HL-60/S4 treated with phorbol 12-myristate 13-acetate at 8.2 ng/mL for 4 days and 3 days (cell line): ENCODE measurements at regions not wholly inside any gene's neighbourhood (a gene's known extent, or its start where the extent isn't known, plus 50 kb on each side); places are given as distances from the start of the nearest gene placed in this dataset.

Experiments
- in situ Hi-C: fragments of 300-500 bp; cut with MboI; formaldehyde crosslinking; loops from 2 replicates; pipeline ENCODE4 v1.15.0; 2022; ENCODE audit warnings: low sequenced_read_pairs

- in situ Hi-C loops = no loop called here
Measured at GRCh38 chr9:119544492-119544891, 175.3 kb upstream of the BRINP1 start.

- in situ Hi-C loops = no loop called here
Measured at GRCh38 chr9:119537138-119537537, 167.9 kb upstream of the BRINP1 start.

- in situ Hi-C loops = no loop called here
Measured at GRCh38 chr9:119533504-119533903, 164.3 kb upstream of the BRINP1 start.

- in situ Hi-C loops = no loop called here
Measured at GRCh38 chr9:119526698-119527097, 157.5 kb upstream of the BRINP1 start.

GRCh38 chr9:119523508-119523907, 154.3 kb upstream of the BRINP1 start:
- in situ Hi-C loops = no loop called here

GRCh38 chr9:119522381-119522780, 153.1 kb upstream of the BRINP1 start:
- in situ Hi-C loops = no loop called here

- in situ Hi-C loops = no loop called here
Measured at GRCh38 chr9:119509291-119509905, 140.2 kb upstream of the BRINP1 start.

- in situ Hi-C loops = no loop called here
Measured at GRCh38 chr9:119501374-119501773, 132.1 kb upstream of the BRINP1 start.

GRCh38 chr9:119500072-119500771, 131.0 kb upstream of the BRINP1 start:
- in situ Hi-C loops = no loop called here

GRCh38 chr9:119487118-119487827, 118.0 kb upstream of the BRINP1 start:
- in situ Hi-C loops = no loop called here

GRCh38 chr9:119483153-119483552, 113.9 kb upstream of the BRINP1 start:
- in situ Hi-C loops = no loop called here

GRCh38 chr9:119477197-119477596, 108.0 kb upstream of the BRINP1 start:
- in situ Hi-C loops = no loop called here

GRCh38 chr9:119458068-119458467, 88.8 kb upstream of the BRINP1 start:
- in situ Hi-C loops = loop anchor here (25.0 kb wide), 1 partner anchor 421 kb away; no protein-coding TSS in a partner anchor

- in situ Hi-C loops = loop anchor here (25.0 kb wide), 1 partner anchor 417 kb away; no protein-coding TSS in a partner anchor
Measured at GRCh38 chr9:119453980-119454379, 84.7 kb upstream of the BRINP1 start.

GRCh38 chr9:119453490-119453911, 84.3 kb upstream of the BRINP1 start:
- in situ Hi-C loops = loop anchor here (25.0 kb wide), 1 partner anchor 416 kb away; no protein-coding TSS in a partner anchor

GRCh38 chr9:119451426-119451825, 82.2 kb upstream of the BRINP1 start:
- in situ Hi-C loops = loop anchor here (25.0 kb wide), 1 partner anchor 414 kb away; no protein-coding TSS in a partner anchor

- in situ Hi-C loops = no loop called here
Measured at GRCh38 chr9:119443179-119443578, 73.9 kb upstream of the BRINP1 start.

GRCh38 chr9:119441832-119442231, 72.6 kb upstream of the BRINP1 start:
- in situ Hi-C loops = no loop called here

GRCh38 chr9:119441338-119441737, 72.1 kb upstream of the BRINP1 start:
- in situ Hi-C loops = no loop called here

GRCh38 chr9:119436261-119436660, 67.0 kb upstream of the BRINP1 start:
- in situ Hi-C loops = no loop called here

- in situ Hi-C loops = no loop called here
Measured at GRCh38 chr9:119435076-119435475, 65.8 kb upstream of the BRINP1 start.

- in situ Hi-C loops = no loop called here
Measured at GRCh38 chr9:119432428-119432827, 63.2 kb upstream of the BRINP1 start.
